HG03520 (cell line): ENCODE measurements at regions not wholly inside any gene's neighbourhood (a gene's known extent, or its start where the extent isn't known, plus 50 kb on each side); places are given as distances from the start of the nearest gene placed in this dataset.
A peak's percentile ranks its signal among the peaks of the same experiment; 100 is the strongest.
"Not testable (repeated sequence)": the region's sequence is repeated elsewhere in the genome, so short reads cannot be mapped to it uniquely, and the experiment has no call there.

ENCODE experiments used
- ATAC-seq: cut with Tn5 transposase; IDR thresholded peaks from one replicate; pipeline ENCODE4 v1.9.1; 2021; ENCODE audit warnings: mild to moderate bottlenecking, moderate library complexity; ENCODE audit not compliant: unreplicated experiment

DNA sequence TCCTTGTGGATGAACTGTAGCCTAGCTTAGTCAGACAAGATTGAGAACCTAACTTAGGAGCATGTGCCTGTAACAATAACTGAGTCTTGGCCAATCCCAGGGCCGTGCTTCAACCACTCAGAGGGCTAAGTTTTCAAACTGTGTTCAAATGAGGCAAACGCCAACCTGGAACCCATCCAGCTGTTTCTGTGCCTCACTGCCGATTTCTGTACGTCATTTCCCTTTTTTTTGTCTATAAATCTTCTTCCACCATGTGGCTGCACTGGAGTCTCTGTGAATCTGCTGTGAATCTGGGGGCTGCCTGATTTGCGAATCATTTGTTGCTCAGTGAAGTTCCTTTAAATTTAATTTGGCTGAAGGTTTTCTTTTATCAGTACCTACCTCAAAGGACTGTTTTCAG lies 115.0 kb upstream of the CHD6 start:
- ATAC-seq = no peak

DNA sequence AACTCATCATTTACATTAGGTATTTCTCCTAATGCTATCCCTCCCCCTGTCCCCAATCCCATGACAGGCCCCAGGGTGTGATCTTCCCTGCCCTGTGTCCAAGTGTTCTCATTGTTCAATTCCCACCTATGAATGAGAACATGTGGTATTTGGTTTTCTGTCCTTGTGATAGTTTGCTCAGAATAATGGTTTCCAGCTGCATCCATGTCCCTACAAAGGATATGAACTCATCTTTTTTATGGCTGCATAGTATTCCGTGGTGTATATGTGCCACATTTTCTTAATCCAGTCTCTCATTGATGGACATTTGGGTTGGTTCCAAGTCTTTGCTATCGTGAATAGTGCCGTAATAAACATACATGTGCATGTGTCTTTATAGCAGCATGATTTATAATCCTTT lies 113.0 kb upstream of the CHD6 start:
- ATAC-seq = not testable (repeated sequence)

DNA sequence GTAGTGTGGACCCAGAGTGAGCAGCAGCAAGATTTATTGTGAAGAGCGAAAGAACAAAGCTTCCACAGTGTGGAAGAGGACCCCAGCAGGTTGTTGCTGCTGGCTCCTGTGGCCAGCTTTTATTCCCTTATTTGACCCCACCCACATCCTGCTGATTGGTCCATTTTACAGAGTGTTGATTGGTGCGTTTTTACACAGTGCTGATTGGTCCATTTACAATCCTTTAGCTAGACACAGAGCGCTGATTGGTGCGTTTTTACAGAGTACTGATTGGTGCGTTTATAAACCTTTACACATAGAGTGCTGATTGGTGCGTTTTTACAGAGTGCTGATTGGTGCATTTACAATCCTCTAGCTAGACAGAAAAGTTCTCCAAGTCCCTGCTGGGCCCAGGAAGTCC lies 109.5 kb upstream of the CHD6 start:
- ATAC-seq = not testable (repeated sequence)

DNA sequence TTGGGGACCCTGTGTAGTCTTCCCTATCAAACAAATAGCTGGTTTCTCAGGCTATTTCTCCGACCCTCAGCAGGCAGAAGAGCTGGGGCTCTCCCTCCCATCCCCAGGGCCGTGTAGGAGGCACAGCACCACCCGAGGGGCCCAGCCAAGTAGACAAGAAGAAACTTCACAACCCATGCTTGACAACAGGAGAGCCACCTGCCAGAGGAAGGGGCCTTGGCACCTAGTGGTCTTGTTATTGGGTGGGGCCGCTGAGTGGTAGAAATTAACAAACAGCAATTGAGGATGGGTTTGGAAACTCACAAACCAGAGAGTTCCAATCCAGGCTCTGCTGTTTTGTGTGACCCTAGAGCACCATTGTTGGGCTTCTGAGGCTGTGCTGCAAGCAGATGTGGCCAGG lies 108.5 kb upstream of the CHD6 start:
- ATAC-seq = no peak

DNA sequence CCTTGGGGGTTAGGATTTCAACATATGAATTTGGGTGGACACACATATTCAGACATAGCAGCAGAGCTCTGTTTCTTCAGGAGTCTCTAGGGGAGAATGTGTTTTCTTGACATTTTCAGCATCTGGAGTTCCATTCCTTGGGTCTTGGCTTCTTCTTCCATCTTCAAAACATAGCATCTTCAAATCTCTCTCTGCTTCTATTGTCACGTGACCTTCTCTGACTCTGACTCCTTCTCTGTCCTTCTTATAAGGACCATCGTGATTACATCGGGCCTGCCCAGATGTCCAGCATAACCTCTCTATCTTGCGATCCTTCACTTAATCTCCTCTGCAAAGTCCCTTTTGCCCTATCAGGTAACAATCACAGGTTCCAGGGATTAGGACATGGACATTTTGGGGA lies 101.0 kb upstream of the CHD6 start:
- ATAC-seq = no peak

DNA sequence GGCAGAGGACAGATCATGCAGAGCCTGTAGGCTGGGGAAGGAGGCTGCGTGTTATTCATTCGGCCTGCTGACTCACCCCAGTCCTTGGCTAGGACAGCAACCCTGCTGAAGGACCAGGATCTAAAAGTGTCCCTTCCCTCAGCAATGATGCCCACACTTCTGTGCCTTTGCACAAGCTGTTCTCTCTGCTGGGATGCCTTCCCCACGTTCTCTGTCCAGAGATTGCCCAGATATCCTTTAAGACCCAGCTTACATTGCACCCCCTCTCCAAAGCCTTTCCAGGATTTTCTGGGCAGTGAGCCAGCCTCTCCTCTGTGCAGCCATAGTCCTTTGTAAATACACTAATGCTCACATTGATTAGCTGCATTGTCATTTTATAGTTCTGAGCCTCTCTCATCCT lies 99.3 kb upstream of the CHD6 start:
- ATAC-seq = no peak

DNA sequence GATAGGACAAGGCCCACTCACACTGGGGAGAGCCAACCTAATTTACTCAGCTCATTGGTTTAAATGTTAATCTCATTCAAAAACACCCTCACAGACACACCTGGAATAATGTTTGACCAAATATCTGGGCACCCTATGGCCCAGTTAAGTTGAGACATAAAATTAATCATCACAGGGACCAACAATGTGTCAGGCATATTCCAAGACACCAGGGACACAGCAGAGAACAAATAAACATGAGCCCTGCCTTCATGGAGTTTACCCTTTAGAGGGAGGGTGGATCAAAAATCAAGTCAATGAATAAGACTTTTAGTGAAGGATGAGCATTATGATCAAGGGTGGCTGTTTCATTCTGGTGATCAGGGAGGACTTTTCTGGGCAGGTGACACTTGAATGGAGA lies 98.7 kb upstream of the CHD6 start:
- no peak for ATAC-seq

DNA sequence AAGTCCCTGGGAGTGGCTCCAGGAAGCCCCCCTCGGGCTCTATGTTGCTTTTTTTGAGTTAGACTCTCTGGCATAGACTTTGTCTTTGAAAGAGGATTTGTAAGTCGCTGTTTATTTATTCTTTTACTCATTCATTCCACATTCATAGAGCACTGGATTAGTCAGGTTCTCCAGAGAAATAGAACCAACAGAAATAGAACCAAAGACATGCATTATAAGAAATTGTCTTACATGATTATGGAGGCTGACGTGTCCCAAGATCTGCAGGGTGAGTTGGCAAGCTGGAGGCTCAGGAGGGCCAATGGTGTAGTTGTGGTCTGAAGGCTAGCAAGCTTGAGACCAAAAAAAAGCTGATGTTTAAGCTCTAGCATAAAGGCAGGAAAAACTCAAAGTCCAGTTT lies 98.3 kb upstream of the CHD6 start:
- ATAC-seq = no peak

DNA sequence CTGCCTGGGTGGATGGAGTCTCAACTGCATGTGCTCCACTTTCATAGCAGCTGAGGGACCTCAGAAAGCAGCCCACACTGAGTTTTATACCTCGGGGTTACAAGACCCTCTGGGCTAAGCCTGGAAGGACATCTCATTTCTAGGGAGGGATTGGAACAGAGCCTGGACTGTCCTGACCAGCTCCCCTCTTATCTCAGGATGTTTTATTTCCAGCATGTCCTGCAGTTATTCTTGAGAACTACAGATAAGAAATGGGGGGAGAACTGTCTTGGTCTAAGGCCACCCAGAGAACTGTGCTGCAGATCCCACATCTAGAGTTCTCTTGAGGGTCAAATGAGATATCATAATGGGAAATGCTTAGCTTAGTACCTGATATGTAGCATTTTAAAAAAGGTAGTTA lies 97.3 kb upstream of the CHD6 start:
- no peak for ATAC-seq

DNA sequence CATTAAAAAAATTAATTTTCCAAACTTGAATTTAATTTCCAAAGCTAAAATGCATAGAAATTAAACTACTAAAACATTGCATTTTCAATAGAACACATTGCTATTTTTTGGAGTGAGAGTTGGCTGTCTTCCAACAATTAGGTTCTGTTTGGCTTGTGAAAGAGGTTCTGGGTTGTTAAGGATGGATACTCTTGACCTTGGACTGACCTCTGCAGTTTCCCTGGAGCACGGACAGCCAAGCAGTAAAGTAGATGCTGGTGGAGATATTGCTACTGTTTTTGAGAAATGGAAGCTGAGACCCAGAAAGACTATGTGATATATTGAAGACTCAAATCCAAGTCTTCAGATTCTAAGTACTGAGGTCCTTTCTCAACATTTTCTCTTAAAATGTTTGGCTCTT lies 95.9 kb upstream of the CHD6 start:
- no peak for ATAC-seq

DNA sequence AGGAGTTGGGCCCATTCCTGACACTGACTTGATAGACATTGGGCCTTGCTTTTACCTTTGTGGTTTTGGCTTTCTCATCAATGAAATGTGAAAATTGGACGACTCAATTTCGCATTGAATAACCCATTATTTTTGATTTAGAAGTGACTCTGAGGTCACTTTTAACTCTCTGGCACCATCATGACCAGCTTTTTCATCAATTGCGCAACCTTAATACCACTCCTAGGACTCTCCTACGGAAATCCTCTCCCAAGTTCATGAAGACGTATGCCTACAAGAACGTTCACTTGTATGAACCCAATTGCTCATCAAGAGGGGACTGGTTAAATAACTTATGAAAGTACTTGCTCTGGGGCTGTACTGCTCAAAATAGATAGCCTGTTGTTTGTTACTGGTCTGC lies 86.7 kb upstream of the CHD6 start:
- no peak for ATAC-seq

DNA sequence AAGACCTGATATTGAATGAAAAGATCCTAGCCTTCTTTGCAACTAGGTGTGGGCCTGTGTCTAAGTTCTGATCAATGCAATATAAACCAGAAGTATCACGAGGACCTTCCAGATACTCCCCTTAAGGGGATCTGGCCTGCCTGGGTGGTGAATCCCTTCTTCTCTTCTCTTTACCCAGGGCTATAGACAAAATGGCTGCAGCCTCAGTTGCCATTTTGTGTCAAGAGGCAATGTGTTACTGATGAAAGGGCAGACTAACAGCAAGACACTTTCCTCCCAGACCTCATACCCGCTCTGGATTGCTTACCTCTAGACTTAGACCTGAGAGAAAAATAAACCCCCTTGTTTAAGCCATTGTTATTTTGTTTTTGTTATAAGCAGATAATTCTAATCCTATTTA lies 84.5 kb upstream of the CHD6 start:
- ATAC-seq = no peak

DNA sequence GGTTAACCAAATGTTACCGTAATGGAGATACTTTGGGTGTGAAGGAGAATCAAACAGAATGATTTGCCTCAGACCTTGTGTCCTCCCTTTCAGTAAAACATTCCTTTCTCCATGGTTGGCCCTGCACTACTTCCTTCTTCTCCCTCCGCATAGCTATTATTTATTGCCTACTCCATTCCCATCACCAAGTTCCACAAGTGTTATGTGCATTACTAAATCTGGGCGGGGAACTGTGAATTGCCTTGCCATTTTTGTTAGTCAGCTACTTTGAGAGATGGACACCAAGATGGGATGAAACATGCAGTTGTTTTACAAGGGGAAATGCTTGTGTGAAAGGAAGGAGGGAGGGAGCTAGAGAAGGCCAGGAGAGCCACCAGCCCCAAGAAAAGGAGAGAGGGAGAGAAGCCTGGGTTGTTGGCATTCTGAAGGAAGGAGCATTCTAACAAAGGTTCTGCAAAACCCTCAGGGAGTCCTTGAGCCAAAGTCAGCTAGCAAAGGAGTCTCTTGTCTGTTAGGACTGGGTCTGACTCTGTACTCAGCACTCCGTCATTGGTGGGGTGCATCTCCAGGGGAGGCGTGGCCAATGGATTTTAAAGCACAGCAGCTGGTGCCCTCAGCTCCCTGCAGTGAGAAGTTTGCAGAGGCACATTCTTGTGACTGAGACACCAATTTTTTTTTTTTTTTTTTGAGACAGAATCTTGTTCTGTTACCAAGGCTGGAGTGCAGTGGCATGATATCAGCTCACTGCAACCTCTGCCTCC lies 83.6 kb upstream of the CHD6 start:
- ATAC-seq = no peak

DNA sequence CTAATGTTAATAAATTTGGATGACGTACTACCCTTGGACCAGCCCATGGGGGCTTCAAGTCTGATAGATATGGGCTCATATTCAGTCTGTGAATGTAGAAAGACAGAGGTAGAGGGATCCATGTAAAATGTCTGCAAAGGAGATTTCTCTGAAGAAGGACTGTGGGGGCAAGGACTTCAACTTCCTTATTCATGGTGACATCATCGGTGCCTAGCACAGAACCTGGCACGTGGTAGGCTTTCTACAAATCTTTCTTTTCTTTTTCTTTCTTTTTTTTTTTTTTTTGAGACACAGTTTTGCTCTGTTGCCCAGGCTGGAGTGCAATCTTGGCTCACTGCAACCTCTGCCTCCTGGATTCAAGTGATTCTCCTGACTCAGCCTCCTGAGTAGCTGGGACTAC lies 81.5 kb upstream of the CHD6 start:
- not testable (repeated sequence) for ATAC-seq

DNA sequence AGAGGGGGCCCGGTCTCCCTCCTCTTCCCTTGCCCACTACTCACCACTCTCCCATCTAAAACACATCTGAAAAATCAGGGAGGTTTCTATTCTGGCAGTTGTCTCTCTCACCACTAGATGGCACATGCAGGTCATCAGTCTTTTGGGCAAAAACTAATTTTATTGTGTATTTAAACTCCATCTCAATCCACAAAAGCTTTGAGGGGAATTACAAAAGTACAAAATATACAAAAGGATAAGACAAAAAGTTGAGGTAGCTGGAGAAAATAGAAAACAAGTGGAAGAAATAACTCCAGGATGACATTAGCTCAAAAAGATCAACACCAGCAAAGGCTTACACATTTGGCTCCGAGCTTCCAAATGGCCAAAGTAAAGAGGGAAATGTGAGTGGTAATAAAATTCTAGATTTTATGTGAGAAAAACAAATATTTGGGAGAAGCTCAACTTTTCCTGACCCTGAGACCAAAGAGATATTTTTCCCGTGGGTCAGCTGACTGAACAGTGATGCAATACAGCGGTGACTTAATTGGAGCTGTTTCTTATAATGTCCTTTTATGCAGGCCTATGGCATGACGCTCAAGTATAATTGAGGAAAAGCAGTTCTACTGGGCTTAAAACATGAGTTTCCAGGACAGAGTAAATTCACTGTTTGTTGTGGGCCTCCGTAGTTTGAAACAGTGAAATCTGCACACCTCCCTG lies 79.8 kb upstream of the CHD6 start:
- no peak for ATAC-seq

DNA sequence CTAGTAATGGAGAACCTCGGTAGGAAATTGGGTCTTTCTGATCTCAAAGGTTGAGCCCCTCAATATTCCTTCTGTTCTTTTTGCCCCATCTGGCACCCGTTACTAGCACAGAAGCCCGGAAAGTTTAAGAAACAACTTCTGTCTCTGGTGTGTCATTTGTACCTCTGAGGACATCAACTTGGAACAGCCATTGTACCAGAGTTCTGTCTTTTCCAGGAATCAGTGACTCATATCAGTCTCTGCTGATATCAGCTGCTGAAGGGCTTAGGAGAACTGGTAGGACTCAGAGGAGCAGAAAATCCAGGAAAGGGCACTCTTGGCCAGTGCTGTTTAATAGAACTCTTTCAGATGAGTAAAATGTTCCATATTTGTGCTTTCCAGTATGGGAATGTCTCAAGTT lies 78.3 kb upstream of the CHD6 start:
- no peak for ATAC-seq

DNA sequence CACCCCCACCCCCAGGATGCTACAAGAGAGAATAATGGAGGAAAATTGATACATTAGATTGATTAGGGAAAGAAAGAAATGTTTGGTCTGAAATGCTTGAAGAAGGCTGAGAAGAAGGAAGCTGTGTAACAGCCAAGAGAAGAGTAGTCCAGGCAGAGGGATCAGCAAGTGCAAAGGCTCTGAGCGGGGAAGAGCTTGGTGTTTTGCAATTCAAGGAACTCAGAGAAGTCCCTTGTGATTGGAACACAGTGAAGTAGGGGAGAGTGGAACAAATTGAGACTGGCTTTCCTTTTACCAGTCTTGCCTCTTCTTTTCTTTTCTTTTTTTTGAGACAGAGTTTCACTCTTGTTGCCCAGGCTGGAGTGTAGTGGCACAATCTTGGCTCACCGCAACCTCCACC lies 76.6 kb upstream of the CHD6 start:
- no peak for ATAC-seq

DNA sequence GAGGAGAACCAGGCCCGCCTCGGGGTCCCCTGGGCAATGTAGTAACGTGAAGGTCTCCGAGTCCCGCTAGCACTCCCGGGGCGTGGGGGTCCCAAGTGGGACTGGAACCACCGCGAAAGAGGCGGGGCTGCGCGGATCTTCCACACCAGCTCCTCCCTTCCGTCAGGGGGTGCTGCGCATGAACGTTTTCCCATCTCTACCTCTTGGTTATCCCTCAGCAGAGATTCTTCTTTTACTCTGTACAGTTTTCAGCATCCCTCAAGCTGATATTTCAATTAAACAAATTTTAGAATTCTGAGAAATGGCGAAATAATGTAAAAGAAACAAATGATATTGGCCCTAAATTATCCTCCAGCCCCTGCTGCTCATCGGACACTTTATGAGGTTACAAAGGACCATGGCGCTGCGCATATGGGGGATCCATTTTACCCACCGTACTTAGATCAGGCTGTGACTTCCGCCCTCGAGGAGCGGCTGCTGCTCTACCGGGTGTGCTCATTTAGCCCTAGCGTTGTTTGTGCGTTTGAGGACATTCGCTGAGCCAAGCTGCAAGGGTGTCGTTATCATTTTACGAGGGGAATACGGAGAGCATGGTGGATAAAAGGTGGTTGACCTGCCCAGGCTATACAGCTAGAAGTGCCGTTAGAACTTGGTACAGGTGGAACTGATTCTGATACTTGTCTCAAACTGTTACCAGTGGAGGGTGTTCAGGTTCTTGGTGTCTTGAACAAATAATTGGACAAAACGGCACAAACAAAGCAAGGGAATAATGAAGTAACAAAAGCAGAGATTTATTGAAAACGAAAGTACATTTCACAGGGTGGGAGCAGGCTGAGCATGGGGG lies 75.2 kb upstream of the CHD6 start:
- peak; percentile 76 for ATAC-seq

DNA sequence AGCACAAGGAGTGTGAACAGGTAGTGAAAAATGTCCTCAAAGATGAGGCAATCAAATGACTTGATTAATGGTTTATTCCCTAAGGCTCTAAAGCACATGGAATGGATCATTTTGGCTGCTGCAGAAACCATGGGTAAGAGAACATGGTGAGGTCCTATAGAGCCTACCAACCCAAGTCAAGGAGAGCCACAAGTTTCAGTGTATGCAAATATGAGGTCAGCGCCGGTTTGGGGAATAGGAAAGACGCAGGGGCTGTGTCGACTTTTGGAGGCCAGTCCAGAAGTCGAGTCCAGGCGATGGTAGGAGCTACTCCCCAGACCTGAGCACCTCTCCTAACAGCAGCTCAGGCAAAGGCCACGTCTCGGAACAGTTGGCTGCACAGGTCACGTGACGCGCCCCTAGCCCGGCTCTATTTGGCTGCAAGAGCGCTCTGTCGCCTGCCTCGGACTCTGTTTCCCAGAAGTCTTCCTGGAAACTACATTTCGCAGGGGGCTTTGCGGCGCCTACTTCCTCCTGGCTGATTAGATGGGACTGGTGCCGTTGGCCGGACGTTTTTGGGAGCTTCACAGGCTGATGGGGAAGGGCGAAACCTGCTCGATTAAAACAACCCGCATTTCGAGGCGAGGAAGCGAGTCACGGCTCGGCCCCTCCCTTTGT lies 74.4 kb upstream of the CHD6 start:
- ATAC-seq = peak; percentile 42

DNA sequence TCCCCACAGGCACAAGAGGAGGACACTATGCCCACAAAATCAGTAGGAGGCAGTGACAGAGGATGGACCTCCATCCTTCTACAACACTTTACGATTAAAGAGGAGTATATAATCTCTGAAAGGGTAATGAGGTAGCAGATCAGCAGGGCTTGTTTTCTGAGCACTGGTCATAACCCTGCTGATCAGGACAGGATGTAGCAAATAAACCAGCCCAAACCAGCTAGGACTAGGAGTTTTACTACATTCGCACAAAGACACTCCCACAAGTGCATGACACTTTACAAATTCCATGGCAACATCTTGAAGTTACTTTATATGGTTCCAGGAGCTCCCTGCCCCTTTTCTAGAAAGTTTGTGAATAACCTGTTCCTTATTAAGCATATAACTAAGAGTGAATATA lies 73.3 kb upstream of the CHD6 start:
- ATAC-seq = no peak

DNA sequence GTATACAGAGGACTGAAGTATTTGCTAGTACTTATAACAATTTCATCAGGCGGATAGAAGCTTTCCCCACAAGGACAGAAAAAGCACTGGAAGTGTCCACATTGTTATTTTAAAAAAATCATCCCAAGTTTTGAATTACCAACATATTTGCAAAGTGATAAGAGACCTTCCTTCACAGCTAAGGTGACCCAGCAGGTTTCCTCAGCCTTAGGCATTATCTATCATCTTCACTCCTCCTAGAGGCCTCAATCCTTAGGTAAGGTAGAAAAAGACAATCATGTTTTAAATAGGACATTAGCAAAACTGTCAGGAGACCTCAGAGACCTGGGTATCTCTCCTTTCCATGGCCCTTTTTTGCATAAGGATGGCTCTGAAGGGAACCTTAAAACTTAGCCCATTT lies 72.5 kb upstream of the CHD6 start:
- ATAC-seq = no peak
